ENCODE measurements at regions not wholly inside any gene's neighbourhood (a gene's known extent, or its start where the extent isn't known, plus 50 kb on each side); places are given as distances from the start of the nearest gene placed in this dataset.

DNA sequence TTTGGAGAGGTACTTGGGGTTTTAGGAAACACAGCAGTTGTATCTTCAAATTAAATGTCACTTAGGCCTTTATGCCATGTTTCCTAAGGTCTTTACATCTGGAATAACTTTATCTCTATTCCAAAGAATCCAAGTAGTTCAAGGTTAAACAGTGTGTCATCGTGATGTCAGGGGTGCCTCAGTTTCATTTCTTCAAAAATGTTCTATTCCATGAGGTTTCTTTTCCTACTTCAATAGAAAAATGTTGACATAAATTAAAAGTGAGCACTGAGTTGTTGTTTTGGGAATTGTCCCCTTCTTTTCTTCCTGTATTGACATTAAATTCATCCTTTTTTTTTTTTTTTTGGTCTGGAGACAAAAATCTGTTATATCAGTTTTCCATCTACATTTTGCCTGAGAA lies 160.6 kb upstream of the C21orf91 start:
- no peaks in the 10 kb centered on the region for H3K9me3 ChIP-seq
- H3K4me3 ChIP-seq: no peak overlapping the region
- no peaks in the 10 kb centered on the region for H3K36me3 ChIP-seq (ENCODE audit: low read depth)
- intact Hi-C loops (cut with DNase I, micrococcal nuclease): no loop called here
- no peak for DNase-seq
- ATAC-seq: no peak
- TF ChIP-seq, protein P1, sequence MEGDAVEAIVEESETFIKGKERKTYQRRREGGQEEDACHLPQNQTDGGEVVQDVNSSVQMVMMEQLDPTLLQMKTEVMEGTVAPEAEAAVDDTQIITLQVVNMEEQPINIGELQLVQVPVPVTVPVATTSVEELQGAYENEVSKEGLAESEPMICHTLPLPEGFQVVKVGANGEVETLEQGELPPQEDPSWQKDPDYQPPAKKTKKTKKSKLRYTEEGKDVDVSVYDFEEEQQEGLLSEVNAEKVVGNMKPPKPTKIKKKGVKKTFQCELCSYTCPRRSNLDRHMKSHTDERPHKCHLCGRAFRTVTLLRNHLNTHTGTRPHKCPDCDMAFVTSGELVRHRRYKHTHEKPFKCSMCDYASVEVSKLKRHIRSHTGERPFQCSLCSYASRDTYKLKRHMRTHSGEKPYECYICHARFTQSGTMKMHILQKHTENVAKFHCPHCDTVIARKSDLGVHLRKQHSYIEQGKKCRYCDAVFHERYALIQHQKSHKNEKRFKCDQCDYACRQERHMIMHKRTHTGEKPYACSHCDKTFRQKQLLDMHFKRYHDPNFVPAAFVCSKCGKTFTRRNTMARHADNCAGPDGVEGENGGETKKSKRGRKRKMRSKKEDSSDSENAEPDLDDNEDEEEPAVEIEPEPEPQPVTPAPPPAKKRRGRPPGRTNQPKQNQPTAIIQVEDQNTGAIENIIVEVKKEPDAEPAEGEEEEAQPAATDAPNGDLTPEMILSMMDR (IDR thresholded peaks at IDR 0.05): no peak
- no peaks in the 10 kb centered on the region for H3K4me1 ChIP-seq (ENCODE audit: low read depth)

DNA sequence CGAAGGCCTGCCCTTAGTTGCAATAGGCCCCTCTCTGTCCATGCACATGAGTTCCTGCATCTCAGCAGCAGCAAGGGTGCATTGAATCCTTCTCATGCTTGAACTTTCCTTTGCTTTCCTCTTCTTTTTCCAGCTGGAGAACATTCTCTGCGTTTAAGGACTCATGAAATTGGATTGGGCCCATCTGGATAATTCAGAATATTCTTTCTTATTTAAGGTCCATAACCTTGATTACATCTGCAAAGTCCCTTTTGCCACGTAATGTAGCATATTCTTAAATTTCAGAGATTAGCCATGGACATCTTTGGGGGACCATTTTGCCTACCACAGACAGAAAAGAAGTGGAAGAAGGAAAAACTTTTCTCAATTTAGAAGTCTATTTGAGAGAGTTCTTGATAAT lies 159.7 kb upstream of the C21orf91 start:
- H3K4me1 ChIP-seq (ENCODE audit: low read depth): no peaks in the 10 kb centered on the region
- H3K4me3 ChIP-seq: no peak overlapping the region
- H3K36me3 ChIP-seq (ENCODE audit: low read depth): no peaks in the 10 kb centered on the region
- intact Hi-C loops (cut with DNase I, micrococcal nuclease): no loop called here
- ATAC-seq (no peak), DNase-seq (no peak)
- TF ChIP-seq, protein P1 (IDR thresholded peaks at IDR 0.05): no peak
- H3K9me3 ChIP-seq: no peaks in the 10 kb centered on the region

DNA sequence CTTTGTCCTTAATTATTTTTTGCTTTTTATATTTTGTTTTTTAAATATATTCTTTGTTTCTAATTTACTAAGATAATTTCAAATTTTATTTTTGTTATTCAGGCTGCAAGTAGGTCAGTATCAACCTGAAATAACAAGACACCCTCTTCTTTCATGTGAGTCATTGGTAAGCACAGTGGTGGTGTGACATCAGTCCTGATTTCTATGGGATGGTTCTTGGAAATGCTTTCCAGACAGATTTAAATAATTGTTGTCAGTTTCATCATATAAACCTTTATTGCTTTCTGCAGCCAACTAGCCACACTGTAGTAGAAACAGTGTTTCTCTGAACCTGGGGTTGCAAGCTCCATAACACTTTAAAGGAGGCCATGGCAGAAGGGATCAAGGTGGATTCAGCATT lies 157.5 kb upstream of the C21orf91 start:
- Histone ChIP-seq H3K4me1 (ENCODE audit: low read depth) (no peaks in the 10 kb centered on the region), H3K36me3 (ENCODE audit: low read depth) (no peaks in the 10 kb centered on the region), H3K9me3 (no peaks in the 10 kb centered on the region), H3K4me3 (no peak overlapping the region)
- TF ChIP-seq, protein P1 (IDR thresholded peaks at IDR 0.05): no peak
- ATAC-seq (no peak), DNase-seq (no peak)
- intact Hi-C loops (cut with DNase I, micrococcal nuclease): no loop called here

DNA sequence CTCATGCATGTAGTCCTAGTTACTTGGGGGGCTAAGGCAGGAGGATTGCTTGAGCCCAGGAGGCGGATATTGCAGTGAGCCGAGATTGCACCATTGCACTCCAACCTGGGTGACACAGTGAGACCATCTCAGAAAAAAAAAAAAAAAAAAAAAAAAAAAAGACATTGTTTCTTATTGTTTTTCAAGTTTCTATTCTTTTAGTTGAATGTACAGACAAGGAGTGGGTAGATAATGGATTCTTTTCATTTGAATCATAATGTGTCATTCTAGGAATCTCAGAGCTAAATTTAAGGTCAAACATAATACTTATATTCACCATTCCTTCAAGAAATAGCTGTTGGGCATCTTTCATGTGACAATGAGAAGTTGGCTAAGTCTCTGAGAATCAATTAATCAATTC lies 157.0 kb upstream of the C21orf91 start:
- Histone ChIP-seq H3K9me3 (no peaks in the 10 kb centered on the region), H3K4me1 (ENCODE audit: low read depth) (no peaks in the 10 kb centered on the region), H3K4me3 (no peak overlapping the region), H3K36me3 (ENCODE audit: low read depth) (no peaks in the 10 kb centered on the region)
- intact Hi-C loops (cut with DNase I, micrococcal nuclease): no loop called here
- no peak for ATAC-seq
- TF ChIP-seq, protein P1 (IDR thresholded peaks at IDR 0.05): no peak
- no peak for DNase-seq

DNA sequence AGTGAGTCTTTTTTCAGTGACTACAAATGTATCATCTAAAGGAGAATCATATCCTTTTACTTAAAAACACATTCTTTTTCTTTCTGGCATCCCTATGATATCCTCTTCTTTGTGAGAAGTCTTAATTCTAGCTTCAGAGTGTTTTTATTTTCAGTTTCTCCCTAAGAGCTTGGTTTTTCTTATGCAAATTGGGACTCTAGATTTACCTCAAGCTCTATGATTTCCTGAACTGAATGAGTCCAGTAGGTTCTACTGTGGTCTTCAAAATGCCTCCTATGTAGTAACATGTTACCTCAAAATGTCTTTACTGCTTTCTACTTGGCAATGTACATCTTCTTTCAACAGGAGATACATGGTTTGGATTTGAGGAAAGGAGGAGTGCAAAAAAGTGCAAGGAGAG lies 148.2 kb upstream of the C21orf91 start:
- TF ChIP-seq, protein P1 (IDR thresholded peaks at IDR 0.05): no peak
- Histone ChIP-seq H3K36me3 (ENCODE audit: low read depth) (no peaks in the 10 kb centered on the region), H3K9me3 (no peaks in the 10 kb centered on the region), H3K4me3 (no peak overlapping the region), H3K4me1 (ENCODE audit: low read depth) (no peaks in the 10 kb centered on the region)
- DNase-seq (no peak), ATAC-seq (no peak)
- intact Hi-C loops (cut with DNase I, micrococcal nuclease): no loop called here

DNA sequence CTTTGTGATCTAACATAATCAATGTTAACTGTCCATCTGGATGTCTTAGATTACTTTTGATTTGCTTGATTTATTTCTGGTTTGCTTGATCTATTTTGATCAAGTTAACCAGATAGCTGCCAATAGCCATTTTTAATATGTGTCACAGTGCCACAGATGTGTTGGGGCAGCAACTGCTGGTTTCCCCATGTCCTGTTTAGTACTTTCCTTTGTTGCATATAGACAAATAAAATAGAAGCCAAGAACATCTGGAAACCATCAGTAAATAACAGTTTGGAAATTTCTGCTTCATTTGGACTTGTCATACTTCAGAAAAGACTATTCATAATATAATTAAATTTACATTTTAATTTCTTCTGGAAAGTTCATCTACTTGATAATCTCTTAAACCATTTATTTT lies 145.6 kb upstream of the C21orf91 start:
- no peaks in the 10 kb centered on the region for H3K4me1 ChIP-seq (ENCODE audit: low read depth)
- TF ChIP-seq, protein P1 (IDR thresholded peaks at IDR 0.05): no peak
- no peak for ATAC-seq
- no peak overlapping the region for H3K4me3 ChIP-seq
- no peak for DNase-seq
- no peaks in the 10 kb centered on the region for H3K36me3 ChIP-seq (ENCODE audit: low read depth)
- intact Hi-C loops (cut with DNase I, micrococcal nuclease): no loop called here
- no peaks in the 10 kb centered on the region for H3K9me3 ChIP-seq
